GM18508 (cell line): ENCODE measurements at regions not wholly inside any gene's neighbourhood (a gene's known extent, or its start where the extent isn't known, plus 50 kb on each side); places are given as distances from the start of the nearest gene placed in this dataset.
"Not testable (repeated sequence)": the region's sequence is repeated elsewhere in the genome, so short reads cannot be mapped to it uniquely, and the experiment has no call there.

Experiments
- ATAC-seq: cut with Tn5 transposase; IDR thresholded peaks from one replicate; pipeline ENCODE4 v1.9.1; 2021; ENCODE audit warnings: moderate number of reproducible peaks; ENCODE audit not compliant: insufficient read depth, unreplicated experiment

DNA sequence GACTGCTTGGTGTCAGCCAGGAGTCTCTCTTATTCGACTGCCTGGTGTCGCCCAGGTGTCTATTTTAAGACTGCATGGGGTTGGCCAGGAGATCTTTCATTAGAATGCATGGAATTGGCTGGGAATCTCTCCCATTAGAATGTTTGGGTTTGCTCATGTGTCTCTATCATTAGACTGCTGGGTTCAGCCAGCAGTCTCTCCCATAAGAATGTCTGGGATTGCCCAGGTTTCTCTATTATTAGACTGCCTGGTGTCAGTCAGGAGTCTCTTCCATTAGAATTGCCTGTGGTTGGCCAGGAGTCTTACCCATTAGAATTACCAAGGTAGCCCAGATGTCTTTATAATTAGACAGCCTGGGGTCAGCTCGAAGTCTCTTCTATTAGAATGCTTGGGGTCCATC, 1496.0 kb downstream of the UQCRFS1 start:
- ATAC-seq, result no peak

DNA sequence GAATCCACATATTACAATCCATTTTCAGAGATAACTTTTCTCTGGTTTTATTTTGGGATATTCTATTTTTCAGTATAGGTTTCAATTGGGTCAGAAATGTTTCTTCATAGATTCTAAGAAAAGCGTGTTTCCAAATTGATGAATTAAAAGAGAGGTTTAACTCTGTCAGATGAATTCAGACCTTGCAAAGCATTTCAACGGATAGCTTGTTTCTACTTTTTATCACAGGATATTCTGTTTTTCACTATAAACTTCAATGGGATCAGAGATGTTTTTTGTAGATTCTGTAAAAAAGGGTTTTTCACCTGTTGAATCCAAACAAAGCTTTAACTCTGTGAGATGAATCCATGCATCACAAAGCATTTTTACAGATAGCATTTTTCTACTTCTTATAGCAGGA, 1498.1 kb downstream of the UQCRFS1 start:
- no peak for ATAC-seq

DNA sequence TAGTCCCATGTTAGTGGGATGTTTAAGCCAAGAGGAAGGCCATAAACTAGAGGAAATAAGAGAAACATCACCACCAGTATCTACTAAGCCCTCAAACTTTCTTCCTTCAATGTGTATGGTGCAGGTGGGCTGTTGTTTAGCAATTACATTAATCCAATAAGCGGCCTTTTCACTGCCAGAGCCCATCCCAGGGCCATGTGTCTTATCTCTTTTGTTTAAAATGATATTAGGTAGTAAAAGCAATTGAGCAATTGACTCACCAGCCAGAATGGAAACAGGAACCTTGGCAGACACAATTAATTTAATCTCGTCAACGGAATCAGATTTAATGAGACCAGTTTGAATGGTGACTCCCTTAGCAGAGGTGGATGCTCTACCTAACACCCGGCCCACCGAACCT, 1503.5 kb downstream of the UQCRFS1 start:
- no peak for ATAC-seq

DNA sequence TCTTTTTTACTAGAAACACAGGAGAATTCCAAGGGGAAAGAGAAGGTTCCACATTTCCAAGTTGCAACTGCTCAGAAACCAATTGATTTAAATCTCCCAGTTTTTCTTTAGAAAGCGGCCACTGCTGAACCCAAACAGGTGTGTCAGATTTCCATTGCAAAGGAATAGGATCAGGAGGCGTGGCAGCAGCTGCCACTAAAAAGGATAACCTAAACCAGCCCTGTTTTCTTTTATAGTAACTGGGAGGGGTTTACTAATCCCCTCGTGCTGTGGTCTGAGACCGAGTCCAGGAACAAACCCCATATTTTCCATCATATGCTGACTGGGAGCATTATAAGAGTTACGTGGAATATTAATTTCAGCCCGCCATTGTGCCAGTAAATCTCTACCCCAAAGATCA, 1504.0 kb downstream of the UQCRFS1 start:
- ATAC-seq, result not testable (repeated sequence)

DNA sequence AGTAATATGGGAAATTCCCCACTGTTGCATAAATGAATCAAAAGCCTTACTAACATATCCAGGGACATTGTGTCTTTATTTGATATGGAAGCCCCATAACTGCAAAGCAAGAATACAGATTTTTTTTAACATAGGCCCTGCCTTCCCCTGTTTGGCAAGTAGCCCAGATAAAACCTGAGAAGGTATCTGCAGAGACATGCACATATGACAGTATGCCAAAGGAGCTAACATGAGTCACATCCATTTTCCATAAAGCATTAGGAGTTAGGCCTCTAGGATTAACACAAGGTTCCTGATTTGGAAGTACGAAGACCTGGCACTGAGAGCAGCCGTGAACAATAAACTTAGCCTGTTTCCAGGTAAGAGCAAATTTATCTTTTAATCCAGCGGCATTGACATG, 1505.9 kb downstream of the UQCRFS1 start:
- not testable (repeated sequence) for ATAC-seq

DNA sequence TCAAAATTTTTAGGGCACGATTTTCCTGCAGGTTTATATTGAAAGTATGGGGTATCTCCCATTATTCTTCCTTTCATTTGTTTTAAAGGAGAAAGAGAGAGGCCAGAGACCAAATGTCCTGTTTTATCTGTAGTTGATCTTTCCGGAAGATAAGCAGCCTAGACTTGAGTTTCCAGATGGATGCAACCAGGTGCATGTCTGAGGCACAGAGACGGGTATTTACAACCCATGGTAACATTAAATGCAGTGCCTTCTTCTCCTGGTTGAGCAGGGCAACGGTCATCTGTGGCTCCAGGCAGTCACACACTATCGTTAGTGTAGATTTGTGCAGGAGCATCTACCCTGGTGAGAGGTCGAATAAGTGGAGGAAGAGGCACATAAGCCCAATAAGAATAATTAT, 1507.1 kb downstream of the UQCRFS1 start:
- no peak for ATAC-seq

DNA sequence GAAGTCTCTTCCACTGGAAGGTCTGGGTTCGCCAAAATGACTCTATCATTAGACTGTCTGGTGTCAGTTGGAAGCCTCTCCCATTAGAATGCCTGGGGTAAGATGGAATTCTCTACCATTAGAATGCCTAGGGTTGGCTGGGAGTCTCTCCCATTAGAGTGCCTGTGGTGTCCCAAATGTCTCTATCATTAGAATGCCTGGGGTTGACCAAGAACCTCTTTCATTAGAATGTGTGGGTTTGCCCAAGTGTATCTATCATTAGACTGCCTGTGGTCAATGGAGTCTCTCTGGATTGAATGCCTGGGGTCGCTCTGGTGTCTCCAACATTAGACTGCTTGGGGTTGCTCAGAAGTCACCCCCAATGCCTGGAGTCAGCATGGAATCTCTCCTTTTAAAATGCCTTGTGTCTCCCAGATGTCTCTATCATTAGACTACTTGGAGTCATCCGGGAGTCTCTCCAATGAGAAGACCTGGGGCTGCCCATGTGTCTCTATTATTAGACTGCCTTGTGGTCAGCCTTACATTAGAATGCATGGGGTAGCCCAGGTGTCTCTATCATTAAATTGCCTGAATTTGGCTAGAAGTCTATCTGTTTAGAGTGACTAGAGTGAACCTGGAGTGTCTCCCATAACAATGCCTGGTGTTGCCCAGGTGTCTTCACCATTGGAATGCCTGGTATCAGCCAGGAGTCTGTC, 1518.4 kb downstream of the UQCRFS1 start:
- ATAC-seq, result no peak

DNA sequence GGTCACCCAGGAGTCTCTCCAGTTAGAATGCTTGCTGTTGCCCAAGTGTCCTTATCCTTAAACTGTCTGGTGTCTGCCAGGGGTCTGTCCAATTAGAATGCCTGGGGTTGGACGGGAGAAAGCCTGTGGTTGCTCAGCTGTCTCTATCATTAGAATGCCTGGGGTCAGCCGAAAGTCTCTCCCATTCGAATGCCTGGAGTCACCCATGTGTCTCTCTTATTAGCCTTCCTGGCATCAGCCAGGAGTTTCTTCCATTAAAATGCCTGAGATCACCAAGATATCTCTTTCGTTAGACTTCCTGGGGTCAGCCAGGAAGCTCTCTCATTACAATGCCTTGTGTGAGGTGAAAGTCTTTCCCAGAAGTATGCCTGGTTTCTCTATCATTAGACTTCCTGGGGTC, 1521.0 kb downstream of the UQCRFS1 start:
- no peak for ATAC-seq

DNA sequence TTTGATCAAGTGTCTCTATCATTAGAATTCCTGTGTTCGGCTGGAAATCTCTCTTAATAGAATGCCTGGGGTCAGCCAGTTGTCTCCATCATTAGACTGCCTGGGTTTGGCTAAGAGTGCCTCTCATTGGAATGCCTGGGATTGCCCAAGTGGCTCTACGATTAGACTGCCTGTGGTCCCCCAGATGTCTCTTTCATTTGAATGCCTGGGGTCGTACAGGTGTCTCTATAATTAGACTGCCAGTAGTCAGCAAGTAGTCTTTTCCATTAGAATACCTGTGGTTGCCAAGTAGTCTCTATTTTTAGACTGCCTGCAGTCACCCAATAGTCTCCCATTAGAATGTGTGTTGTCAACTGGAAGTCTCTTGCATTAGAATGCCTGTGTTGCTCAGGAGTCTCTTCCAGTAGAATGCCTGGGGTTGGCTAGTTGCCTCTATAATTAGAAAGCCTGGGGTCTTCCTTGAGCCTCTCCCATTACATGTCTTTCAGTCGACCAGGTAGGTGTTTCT, 1523.2 kb downstream of the UQCRFS1 start:
- ATAC-seq, result no peak

DNA sequence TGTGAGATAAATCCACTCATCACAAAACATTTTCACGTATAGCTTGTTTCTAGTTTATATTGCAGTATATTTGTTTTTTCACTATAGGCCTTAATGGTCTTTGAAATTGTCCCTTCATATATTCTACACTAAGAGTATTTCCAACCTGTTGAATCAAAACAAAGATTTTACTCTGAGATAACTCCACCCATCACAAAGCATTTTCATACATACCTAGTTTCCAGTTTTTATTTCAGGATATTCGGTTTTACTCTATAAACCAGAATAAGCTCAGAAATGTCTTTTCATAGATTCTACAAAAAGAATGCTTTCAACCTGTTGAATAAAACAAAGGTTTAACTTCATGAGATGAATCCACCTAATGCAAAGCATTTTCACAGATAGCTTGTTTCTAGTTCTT, 1528.7 kb downstream of the UQCRFS1 start:
- no peak for ATAC-seq

DNA sequence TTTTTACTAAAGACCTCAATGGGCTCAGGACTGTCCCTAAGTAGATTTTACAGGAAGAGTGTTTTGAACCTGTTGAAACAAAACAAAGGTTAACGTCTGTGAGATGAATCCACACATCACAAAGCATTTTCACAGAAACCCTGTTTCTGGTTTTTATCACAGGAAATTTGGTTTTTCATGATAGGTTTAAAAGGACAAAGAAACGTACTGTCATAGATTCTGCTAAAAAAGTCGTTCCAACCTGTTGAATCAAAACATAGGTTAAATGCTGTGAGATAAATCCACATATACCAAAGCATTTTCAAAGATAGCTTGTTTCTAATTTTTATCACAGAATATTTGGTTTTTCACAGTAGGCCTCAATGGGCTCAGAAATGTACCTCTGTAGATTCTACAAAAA, 1531.0 kb downstream of the UQCRFS1 start:
- no peak for ATAC-seq

DNA sequence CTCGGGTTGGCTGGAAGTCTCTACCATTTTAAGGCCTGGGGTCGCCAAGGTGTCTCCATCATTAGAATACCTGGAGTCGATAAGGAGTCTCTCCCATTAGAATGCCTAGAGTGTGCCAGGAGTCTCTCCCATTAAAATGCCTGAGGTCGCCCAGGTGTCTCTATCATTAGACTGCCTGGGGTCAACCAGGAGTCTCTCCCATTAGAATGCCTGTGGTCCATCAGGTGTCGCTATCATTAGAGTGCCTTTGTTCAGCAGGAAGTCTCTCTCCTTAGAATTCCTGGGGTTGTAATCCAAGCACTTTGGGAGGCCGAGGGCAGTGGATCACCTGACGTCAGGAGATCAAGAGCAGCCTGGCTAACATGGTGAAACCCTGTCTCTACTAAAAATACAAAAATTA, 1533.0 kb downstream of the UQCRFS1 start:
- ATAC-seq, result no peak

DNA sequence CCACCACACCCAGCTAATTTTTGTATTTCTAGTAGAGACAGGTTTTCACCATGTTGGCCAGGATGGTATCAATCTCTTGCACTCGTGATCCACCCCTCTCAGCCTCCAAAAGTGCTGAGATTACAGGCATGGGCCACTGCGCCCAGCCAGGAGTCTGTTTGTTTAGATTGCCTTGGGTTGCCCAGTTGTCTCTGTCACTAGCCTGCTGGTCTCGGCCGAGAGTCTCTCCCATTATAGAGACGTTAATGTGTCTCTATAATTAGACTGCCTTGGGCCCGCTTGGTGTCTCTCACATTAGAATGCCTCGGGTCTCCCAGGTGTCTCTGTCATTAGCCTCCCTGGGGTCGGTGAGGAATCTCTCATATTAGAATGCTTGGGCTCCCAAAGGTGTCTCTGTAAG, 1533.6 kb downstream of the UQCRFS1 start:
- no peak for ATAC-seq

DNA sequence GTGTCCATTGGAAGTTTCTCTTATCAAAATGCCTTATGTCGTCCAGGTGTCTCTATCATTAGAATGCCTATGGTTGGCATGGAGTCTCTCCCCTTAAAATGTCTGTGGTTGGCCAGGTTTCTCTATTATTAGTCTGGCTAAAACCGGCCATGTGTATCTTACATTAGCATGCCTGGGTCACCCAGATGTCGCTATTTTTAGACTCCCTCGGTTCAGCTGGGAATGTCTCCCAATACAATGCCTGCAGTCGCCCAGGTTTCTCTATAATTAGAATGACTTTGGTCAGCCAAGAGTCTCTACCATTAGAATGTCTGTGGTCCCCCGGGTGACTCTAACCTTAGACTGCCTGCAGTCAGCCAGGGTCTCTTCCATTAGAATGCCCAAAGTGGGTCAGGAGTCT, 1536.1 kb downstream of the UQCRFS1 start:
- ATAC-seq, result no peak

DNA sequence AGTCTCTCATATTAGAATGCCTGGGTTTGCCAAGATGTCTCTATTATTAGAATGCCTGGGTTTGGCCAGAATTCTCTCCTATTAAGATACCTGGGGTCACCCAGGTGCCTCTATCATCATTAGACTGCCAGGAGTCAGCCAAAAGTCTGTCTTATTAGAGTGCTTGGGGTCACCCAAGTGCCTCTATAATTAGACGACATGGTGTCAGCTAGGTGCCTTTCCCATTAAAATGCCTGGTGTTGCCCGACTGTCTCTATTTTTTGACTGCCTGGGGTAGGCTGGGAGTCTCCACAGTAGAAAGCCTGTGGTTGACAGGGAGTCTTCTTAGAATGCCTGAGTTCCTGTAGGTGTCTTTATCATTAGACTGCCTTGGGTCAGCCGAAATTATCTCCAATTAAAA, 1536.6 kb downstream of the UQCRFS1 start:
- ATAC-seq, result no peak

DNA sequence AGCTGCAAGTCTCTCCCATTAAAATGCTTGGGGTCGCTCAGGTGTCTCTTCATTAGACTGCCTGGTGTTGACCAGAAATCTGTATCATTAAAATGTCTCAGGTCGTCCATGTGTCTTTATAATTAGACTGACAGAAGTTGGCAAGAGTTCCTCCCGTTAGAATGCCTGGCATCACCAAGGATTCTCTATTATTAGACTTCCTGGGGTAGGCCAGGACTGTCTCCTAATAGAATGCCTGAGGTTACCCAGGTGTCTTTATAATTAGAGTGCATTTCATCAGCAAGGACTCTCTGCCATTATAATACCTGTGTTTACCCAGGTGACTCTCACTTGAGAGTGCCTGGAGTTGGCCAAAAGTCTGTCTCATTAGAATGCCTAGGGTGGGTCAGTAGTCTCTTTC, 1537.2 kb downstream of the UQCRFS1 start:
- no peak for ATAC-seq

DNA sequence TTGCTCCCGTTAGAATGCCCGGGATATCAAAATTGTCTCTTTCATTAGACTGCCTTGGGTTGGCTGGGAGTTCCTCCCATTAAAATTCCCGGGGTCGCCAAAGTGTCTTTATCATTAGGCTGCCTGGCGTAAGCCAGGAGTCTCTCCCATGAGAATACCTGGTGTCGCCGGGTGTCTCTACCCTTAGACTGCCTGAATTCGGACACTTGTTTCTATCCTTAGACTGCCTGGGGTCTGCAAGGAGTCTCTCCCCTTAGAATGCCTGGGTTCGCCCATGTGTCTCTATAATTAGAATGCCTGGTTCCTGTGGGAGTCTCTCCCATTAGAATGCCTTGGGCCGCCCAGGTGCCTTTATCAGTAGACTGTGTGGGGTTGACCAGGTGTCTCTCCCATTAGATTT, 1538.2 kb downstream of the UQCRFS1 start:
- no peak for ATAC-seq

DNA sequence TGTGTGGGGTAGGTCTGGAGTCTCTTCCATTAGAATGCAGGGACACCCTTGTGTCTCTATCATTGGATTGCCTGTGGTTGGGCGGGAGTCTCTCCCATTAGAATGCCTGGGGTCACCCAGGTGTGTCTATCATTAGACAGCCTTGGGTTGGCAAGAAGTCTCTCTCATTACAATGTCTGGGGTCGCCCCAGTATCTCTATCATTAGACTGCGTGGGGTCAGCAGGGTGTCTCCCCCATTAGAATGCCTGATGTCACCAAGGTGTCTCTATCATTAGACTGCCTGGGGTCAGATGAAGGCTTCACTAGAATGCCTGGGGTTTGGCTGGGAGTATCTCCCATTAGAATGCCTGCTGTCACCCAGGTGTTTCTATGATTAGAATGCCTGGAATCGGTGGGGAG, 1539.0 kb downstream of the UQCRFS1 start:
- ATAC-seq, result no peak

DNA sequence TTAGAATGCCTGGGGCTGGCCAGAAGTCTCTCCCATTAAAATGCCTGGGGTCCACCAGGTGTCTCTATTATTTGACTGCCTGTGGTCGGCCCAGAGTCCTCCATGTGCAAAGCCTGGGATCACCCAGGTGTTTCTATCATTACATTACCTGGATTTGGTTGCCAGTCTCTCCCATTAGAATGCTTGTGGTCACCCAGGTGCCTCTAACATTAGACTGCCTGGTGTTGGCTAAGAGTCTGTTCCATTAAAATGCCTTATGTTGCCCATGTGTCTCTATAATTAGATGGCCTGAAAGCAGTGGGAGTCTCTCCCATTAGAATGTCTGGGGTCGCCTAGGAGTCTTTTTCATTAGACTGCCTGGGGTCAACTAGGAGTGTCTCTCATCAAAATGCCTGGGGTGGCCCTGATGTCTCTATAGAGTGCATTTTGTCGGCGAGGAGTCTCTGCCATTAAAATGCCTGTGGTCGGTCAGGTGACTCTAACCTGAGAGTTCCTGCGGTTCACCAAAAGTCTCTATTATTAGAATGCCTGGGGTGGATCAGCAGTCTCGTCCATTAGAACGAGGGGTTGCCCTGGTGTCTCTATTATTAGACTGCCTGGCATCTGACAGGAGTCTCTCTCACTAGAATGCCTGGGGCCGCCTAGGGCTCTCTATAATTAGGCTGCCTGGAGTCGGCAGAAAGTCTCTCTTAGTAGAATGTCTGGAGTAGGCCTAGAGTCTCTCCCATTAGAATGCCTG, 1540.5 kb downstream of the UQCRFS1 start:
- no peak for ATAC-seq

DNA sequence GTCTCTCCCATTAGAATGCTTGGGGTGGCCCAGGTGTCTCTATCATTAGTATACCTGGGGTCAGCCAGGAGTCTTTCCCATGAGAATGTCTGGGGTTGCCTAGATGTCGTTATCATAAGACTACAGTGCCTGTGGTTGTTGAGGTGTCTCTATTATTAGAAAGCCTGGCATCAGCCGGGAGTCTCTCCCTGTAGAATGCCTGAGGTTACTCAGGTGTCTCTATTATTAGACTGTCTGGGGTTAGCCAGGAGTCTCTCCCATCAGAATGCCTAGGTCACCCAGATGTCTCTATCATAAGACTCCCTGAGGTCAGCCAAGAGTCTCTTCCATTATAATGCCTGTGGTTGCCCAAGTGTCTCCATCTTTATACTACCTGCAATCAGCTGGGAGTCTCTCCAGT, 1541.1 kb downstream of the UQCRFS1 start:
- no peak for ATAC-seq

DNA sequence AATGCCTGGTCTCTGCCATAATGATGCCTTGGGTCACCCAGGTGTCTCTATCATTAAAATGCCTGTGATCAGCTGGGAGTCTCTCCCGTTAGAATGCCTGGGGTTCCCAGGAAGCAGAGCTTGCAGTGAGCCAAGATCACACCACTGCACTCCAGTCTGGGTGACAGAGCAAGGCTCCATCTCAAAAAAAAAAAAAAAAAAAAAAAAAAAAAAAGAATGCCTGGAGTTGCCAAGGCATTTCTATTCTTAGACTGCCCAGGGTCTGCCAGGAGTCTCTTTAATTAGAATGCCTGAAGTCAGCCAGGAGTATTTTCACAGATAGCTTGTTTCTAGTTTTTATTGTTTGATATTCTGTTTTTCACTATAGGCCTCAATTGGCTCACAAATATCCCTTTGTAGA, 1552.5 kb downstream of the UQCRFS1 start:
- ATAC-seq, result no peak
